HG03097 (cell line): ENCODE measurements at regions not wholly inside any gene's neighbourhood (a gene's known extent, or its start where the extent isn't known, plus 50 kb on each side); places are given as distances from the start of the nearest gene placed in this dataset.

Source experiments
- ATAC-seq: cut with Tn5 transposase; IDR thresholded peaks from one replicate; pipeline ENCODE4 v1.9.1; 2021; ENCODE audit not compliant: unreplicated experiment, low FRiP score

DNA sequence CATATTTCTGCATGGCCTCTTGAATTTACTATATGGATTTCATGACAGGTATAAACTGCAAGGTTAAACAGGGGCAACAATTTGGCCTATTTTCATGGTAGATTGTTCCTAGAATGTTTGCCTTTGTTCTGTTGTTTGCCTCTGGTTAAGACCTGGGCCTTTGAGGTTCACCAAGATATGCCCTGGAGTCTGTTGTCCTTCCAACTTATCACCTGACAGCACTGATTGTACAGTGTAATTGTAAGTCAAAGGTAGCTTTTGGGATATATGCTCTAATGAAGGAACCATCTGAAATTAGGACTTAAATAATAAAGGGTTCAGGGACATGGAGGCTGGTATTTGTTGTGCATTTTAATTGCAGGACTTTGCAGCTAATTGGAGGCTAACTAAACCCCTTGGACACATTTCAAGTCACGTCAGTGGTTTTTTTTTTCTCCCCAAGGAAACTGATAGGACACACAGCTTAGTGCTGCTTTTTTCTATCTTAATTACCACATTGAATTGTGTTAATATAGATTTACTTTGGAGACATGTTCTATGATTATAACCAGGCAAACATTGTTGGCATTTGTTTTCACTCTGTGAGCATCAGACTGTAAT is 771.2 kb upstream of the LINC00305 start:
- ATAC-seq, result no peak

DNA sequence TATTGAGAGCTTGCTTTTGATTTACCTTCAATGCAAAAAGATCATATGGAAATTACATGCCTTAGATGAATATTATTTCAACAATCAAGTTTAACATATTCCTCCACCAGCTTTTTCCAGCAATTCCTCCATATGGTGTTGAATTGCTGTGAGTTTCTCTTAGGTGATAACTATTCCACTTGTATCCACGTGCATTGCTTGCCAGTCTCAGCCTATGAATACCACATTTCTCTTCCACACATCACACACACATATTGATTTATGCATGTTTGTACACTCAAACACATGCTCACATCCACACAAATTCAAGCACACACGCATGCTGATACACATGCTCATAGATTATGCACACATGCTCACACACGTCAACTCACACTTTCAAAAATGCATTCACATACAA is 770.0 kb upstream of the LINC00305 start:
- ATAC-seq, result no peak

GRCh38 chr18:64893349-64893748 is 744.5 kb upstream of the LINC00305 start:
- ATAC-seq, result no peak

DNA sequence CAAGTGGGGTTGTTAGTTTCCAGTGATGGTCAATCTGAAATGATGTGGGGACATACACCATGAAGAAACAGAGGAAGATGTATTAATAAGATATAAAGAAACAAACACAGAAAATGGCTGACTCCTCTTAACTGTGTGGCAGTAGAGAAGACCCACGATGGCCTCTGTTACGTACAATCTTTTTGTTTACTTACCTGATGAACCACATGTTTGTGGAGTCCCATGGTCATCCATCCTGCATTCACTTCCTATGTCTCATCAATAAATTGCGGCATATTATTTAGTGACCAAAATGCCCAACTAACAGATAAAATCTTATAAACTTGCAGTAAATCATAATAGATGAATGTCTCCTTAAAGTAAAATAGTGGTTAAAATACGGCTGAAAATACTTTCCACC is 740.1 kb upstream of the LINC00305 start:
- ATAC-seq, result no peak

DNA sequence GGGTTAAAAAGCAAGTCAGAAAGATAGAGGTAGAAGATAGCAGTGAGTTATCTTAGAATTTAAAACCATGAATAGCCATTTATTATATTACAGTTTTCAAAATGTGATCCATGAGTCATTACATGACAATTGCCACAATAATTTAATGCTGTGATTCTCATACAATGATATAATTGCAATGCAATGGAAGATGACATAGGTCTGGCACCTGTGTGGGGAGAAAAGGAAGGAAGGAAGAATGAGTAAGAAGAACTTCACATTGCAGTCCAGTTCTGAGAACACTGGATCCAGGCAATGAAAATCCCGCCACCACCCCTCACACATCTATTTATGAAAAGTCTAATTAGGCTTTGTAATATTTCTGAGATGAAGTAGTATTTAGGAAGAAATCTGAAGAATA is 738.1 kb upstream of the LINC00305 start:
- ATAC-seq, result no peak

- ATAC-seq, result no peak
Observed at GRCh38 chr18:64882896-64883295, 734.0 kb upstream of the LINC00305 start.

DNA sequence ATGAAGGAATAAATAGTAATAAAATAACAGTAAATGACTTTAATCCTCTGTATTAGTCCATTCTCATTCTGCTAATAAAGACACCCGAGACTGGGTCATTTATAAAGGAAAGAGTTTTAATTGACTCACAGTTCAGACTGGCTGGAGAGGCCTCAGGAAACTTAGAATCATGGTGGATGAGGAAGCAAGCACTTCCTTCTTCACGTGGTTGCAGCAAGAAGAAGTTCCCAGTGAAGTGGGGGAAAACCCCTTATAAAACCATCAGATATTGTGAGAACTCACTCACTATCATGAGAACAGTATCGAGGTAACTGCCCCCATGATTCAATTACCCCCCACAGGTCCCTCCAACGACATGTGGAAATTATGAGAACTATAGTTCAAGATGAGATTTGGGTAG is 727.9 kb upstream of the LINC00305 start:
- no peak for ATAC-seq

GRCh38 chr18:64872710-64873458 is 724.0 kb upstream of the LINC00305 start:
- no peak for ATAC-seq

DNA sequence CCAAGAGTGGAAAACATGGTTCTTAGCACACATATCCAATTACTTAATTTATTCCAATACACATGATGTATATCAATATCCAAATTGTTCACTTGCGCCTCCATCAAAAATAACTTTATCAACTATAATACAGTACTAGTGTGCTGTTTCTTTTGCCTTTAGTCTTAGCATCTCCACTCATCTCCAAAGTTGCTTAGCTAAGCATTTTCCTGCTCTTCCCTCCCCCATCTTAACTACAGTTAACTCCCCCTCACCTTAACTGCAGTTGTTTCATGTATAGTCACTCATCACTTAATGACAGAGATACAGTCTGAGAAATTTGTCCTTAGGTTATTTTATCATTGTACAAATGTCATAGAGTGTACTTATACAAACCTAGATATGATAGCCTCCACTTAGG is 705.2 kb upstream of the LINC00305 start:
- no peak for ATAC-seq

- ATAC-seq, result no peak
Observed at GRCh38 chr18:64852281-64852680, 703.4 kb upstream of the LINC00305 start.

GRCh38 chr18:64851726-64852125 is 702.8 kb upstream of the LINC00305 start:
- no peak for ATAC-seq

GRCh38 chr18:64850791-64851190 is 701.9 kb upstream of the LINC00305 start:
- no peak for ATAC-seq

DNA sequence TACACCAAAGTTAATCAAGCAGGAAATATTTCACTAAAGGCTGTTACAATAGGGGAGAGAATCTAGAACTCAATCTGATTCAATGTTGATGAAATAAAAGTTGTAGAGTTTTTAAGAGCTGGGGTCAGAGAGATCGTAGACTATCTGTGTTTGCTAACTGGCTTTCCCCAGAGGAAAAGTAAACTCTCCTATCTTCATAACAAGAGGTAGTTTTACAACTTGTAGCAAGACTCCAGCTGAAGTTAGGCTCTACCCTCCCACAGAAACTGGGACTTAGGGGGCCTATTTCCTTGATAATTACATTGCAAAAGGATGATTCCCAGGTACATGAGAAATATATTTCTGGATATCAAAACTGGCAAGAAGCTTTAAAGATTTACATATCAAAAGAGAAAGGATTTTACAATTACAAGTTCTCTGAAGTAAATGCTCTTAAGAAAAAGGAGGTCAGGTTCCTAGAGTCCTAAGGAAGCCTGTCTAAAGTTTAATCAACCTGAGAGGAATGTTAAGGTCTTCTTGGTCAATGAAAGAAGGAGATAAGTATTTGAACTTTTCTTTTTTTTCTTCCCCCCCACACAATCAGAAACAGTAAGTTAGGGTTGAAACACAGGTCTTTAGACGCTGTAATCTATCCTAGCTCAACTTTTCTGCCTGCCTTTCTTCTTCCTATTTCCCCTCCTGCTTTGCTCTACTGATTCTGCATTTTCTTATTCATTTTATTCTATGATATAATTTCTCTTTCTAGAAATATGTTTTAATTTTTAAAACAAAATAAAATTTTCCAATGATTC is 692.2 kb upstream of the LINC00305 start:
- ATAC-seq, result no peak

GRCh38 chr18:64810354-64810753 is 661.5 kb upstream of the LINC00305 start:
- no peak for ATAC-seq

DNA sequence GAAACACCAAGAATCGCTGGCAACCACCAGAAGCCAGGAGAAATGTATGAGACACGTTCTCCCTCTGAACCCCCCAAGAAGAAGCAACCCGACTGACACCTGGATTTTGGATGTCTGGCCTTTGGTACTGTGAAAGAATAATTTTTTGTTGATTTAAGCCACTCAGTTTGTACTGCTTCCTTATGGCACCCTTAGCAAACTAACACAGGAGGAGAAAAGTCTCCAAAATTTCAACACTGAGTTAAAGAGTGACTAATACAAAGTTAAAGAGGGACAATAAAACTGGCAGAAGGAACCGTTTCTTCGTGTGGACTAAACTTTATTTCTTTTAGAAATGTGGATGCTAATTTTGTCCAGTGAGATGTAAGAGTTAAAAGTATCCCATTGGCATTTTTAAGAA is 660.9 kb upstream of the LINC00305 start:
- no peak for ATAC-seq

- ATAC-seq, result no peak
Observed at GRCh38 chr18:64807560-64807959, 658.7 kb upstream of the LINC00305 start.

- ATAC-seq, result no peak
Observed at GRCh38 chr18:64806691-64807090, 657.8 kb upstream of the LINC00305 start.

DNA sequence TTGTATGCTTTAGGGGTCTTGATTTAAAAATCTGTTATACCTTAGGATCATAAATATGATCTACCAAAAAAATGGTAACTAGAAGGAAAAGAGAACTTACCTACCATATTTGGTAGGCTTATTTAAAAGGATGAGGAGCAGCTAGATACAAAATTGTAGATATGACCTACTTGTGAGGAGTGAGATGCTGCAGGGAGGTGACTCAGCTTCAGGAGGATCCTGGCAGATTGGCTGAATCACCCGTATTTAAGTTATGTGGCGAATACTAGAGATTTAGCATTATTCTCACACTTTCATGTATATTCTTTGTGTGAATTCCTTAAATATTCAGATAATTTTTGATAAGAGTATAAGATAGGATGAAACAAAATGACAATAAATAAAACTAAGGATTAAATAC is 657.3 kb upstream of the LINC00305 start:
- no peak for ATAC-seq

DNA sequence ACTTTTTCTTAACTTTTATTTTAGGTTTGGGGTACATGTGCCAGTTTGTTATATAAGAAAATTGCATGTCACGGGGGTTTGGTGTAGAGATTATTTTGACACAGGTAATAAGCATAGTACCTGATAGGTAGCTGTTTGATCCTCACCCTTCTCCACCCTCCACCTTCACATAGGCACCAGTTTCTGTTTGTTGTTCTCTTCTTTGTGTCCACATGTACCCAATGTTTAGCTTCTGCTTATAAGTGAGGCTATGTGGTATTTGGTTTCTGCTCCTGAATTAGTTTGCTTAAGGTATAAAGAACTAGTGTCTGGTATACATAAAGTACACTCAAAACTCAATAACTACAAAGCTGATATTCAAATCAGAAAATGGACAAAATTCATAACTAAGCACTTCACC is 654.6 kb upstream of the LINC00305 start:
- no peak for ATAC-seq

GRCh38 chr18:64800151-64800550 is 651.3 kb upstream of the LINC00305 start:
- no peak for ATAC-seq

GRCh38 chr18:64799376-64799775 is 650.5 kb upstream of the LINC00305 start:
- ATAC-seq, result no peak

DNA sequence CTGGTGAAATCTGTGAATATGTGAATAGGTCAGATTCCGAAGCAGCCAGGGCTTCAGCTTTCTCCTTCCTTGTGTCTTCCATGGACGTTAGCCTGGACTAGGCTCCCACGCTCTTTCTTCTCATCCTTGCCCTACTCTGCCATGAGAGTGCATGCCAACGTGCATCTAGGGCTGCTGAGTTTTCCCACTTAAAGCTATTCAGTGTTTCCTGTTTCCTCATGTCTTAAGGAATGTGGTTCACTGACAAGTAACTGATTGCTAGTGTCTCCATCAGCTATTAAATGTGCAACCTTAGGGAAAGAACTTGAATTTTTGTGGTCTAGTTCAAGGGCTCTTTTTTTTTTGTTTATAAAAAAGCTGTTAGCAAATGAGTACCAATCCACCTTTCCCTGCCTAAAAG is 642.3 kb upstream of the LINC00305 start:
- no peak for ATAC-seq
